GM19438 (cell line): ENCODE measurements at regions not wholly inside any gene's neighbourhood (a gene's known extent, or its start where the extent isn't known, plus 50 kb on each side); places are given as distances from the start of the nearest gene placed in this dataset.

ENCODE experiments used
- ATAC-seq: cut with Tn5 transposase; IDR thresholded peaks from one replicate; pipeline ENCODE4 v1.9.1; 2021; ENCODE audit warnings: low read depth; ENCODE audit not compliant: unreplicated experiment

DNA sequence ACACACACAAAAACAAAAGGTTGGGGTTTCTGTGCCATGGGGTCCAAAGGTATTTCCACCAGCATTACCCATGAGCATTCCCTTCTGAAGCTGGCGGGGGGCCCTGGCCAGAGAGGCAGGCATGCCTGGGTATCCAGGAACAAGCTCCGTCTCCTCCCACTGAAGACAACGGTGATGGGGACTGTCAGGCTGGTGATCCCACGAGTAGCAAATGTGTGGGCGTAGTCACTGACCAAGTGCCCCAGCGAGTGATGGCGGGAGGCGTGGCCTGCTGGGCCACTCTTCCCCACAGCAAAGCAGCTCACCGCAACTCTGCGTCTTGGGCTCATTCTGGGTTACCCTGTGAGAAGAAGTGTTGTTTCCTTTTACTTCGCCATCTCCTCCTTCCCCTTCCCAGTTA, 270.6 kb downstream of the CDCA7 start:
- ATAC-seq, result no peak

DNA sequence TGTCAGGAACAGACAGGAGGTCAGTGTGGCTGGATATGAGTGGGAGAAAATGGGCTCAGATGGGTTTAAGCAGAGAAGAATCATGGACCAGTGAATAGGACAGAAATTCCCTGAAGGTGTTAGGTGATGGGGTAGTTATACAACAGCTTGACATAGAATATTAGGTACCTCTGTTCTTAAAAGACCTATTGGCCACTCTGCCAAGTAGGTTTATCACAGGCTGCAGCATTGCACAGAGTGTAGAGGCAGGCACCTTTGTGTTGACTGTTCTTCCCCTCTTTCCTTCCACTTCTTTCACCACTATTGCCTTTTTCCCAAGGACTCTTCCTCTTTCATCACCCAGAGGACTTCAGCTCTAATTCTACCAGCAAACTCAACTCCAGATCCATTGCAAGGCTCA, 274.4 kb downstream of the CDCA7 start:
- ATAC-seq, result no peak

- no peak for ATAC-seq
These were observed 275.9 kb downstream of the CDCA7 start for GRCh38 chr2:173630425-173631126.

DNA sequence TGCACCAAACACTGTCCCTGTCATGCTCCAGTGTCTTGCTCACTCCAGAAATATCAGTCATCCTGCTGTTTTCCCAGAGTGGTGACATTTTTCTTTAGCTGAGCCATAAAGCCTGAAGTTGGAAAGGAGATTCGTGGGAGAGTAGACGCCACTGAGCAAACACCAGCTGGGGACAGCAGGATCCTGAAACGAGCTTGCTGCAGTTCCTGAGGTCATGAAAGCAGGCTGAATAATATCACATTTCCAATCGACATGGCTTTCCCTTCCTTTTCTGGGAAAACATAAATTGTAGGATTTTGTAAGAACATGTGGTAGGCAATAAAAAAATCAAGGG, 276.4 kb downstream of the CDCA7 start:
- ATAC-seq, result no peak

DNA sequence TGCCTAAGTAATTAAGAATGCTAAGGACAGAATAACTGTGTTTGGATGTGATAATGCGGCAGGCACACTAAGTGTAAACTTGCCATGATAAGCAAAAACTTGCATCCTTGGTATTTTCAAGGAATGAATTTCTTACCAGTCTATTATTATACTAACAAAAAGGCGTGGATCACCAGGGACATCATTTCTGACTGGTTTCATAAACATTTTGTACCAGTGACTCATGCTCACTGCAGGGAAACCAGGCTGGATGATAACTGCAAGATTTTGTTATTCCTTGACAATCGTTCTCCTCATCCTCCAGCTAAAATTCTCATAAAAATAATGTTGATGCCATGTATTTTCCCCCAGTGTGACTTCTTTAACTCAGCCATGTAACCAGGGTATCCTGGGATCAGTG, 289.5 kb downstream of the CDCA7 start:
- ATAC-seq, result no peak

DNA sequence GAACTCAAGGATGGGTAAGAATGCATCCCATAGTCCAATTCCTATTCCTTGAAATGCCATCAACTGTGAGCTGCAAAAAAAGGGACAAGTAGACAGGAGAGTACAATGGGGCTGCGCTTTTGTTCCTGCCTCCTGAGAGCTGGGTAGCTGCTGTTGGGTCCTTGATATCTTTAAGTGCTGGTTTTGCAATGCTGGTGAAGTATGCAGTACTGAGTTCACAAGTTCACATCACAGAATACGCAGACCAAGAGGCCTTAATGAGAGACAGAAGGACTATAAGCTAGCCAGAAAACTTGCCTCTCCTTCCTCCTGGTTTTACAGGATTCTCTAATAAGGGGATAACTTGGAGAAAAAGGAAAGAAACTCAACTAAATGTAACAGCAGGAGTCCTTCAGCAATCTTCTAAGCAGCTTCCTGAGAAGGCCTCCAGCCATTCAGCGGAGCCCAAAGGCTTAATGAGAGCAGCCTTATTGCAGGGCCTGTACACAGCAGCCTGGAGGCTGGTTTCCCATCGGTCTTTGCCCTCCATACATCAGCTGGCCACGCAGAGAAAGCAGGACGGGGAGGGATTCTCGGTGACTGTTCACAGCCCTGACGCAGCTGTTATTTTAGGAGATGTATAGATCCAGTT, 293.1 kb downstream of the CDCA7 start:
- no peak for ATAC-seq

- no peak for ATAC-seq
These were observed 294.1 kb downstream of the CDCA7 start for GRCh38 chr2:173648816-173649215.

DNA sequence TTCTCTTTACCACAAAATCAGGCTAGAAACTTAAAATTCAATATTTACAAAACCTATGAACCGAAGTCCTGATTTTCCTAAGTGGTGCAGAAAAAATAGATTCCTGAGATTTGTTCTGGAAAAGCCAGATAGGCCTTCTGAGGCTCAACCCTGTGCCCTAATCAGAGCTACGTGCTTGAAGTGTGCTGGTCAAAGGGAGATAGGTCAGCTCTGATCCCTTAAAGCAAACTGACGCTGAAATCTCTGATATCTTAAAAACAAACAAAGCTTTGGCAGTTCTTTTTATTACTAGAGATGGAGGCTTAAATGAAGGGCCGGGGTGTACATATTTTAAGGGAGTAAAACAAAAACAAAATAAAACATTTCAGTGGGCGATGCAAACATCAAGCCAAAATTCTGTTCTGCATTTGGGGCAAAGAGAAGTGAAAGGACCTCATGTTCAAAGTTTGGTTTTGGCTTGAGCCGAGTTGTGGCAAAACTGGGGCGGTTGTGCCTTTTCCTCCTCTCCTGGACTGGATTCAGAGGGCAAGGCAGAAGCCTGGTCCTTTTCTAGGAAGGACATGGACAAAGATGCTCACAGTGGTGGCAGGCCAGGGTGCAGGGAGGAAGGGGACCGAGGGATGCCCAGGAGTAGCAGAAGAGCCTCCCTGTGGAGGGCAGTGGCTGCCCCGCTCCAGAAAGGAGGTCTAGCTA, 295.0 kb downstream of the CDCA7 start:
- ATAC-seq, result no peak

DNA sequence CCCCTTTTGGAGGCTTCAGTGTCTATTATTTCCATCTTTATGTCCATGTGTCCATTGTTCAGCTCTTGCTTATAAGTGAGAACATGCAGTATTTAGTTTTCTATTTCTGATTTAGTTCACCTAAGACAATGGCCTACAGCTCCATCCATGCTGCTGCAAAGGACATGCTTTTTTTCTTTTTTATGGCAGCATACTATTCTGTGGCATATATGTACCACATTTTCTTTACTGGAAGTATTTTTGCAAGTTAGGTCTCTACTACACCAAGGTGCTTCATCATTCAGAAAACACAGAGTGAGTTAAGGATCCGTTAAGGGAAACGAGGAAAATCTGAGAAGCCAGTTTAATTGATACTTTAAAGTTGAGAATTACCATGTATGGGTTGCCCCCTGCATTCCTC, 297.2 kb downstream of the CDCA7 start:
- ATAC-seq, result no peak

DNA sequence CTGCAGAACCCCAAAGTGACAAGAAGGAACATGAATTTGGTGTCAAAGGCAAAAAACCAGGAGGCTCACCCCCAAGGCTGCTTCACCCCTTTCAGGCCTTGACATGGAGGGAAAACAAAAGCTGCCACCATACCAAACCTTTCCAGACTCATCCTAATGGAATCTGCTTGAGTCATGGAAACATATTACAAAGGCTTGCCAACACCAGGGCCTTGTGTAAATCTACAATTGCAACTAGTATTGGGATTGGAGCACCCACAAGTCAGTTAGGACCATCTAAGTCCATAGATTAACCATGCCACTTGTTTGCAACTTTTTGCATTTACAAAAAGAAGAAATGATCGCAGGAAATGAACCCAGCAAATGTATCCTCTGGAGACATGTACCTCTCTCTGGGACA, 297.6 kb downstream of the CDCA7 start:
- no peak for ATAC-seq

- ATAC-seq, result no peak
These were observed 298.2 kb downstream of the CDCA7 start for GRCh38 chr2:173652767-173653431.

DNA sequence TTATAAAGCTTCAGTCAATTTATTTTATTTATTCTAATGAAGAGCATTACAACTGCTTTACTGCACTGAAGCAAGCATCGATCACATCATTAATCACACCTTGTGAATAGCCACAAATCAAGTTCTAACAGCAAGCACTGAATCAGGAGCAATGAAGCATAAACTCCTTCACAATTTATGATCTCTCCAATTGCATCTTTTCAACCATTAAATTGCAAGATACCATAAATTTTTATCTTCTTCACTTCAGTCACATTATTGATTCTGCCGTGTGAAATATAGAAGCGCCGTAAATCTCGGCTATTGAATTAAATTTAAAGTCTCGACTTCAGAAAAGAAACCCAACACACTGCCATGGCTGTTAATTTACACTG, 298.7 kb downstream of the CDCA7 start:
- ATAC-seq, result no peak

GRCh38 chr2:173654161-173654895, 299.7 kb downstream of the CDCA7 start:
- no peak for ATAC-seq

- no peak for ATAC-seq
These were observed 300.2 kb downstream of the CDCA7 start for GRCh38 chr2:173654896-173655265.

- ATAC-seq, result no peak
These were observed 301.4 kb downstream of the CDCA7 start for GRCh38 chr2:173656086-173656485.

- ATAC-seq, result no peak
These were observed 303.5 kb downstream of the CDCA7 start for GRCh38 chr2:173657996-173658717.

- no peak for ATAC-seq
These were observed 304.3 kb downstream of the CDCA7 start for GRCh38 chr2:173658946-173659371.

- no peak for ATAC-seq
These were observed 304.8 kb downstream of the CDCA7 start for GRCh38 chr2:173659509-173659908.

- no peak for ATAC-seq
These were observed 303.6 kb downstream of the SP3 start for GRCh38 chr2:173661586-173661985.

GRCh38 chr2:173663353-173663752, 301.8 kb downstream of the SP3 start:
- no peak for ATAC-seq
